OCI-LY1 (cell line): ENCODE measurements at regions not wholly inside any gene's neighbourhood (a gene's known extent, or its start where the extent isn't known, plus 50 kb on each side); places are given as distances from the start of the nearest gene placed in this dataset.

Experiments
- H2AFZ ChIP-seq: fragments of 200-600 bp; sonication (generic), shearing (Covaris generic); 2 replicates; pipeline ENCODE4 v1.6.0; 2014; ENCODE audit warnings: antibody characterized with exemption, mild to moderate bottlenecking, low read length
- H3F3A ChIP-seq: fragments of 200-600 bp; sonication (generic), shearing (Covaris generic); 2 replicates; pipeline ENCODE4 v1.6.0; 2014; ENCODE audit warnings: mild to moderate bottlenecking, antibody characterized with exemption, low read length, moderate library complexity; ENCODE audit not compliant: insufficient read depth
- H3K27ac ChIP-seq: fragments of 200-600 bp; sonication (generic); 2 replicates; pipeline ENCODE4 v1.5.1; 2014; ENCODE audit warnings: low read length, mixed run types, mild to moderate bottlenecking, low read depth; ENCODE audit not compliant: poor library complexity, severe bottlenecking
- H3K27me3 ChIP-seq: fragments of 200-600 bp; sonication (generic); 2 replicates; pipeline ENCODE4 v1.6.0; 2014; ENCODE audit warnings: antibody characterized with exemption, mild to moderate bottlenecking, low read length, moderate library complexity; ENCODE audit not compliant: insufficient read depth
- H3K36me3 ChIP-seq: fragments of 200-600 bp; sonication (generic); 2 replicates; pipeline ENCODE4 v1.6.1; 2014; ENCODE audit warnings: mild to moderate bottlenecking, antibody characterized with exemption, low read length, moderate library complexity, mixed read lengths; ENCODE audit not compliant: insufficient read depth
- H3K4me1 ChIP-seq: fragments of 200-600 bp; sonication (generic); 2 replicates; pipeline ENCODE4 v1.5.1; 2014; ENCODE audit warnings: mild to moderate bottlenecking, low read length, moderate library complexity; ENCODE audit not compliant: insufficient read depth, severe bottlenecking
- H3K4me2 ChIP-seq: fragments of 200-600 bp; sonication (generic), shearing (Covaris generic); 2 replicates; pipeline ENCODE4 v1.6.1; 2014; ENCODE audit warnings: low read length
- H3K4me3 ChIP-seq: fragments of 200-600 bp; sonication (generic); 2 replicates; pipeline ENCODE4 v1.5.1; 2014; ENCODE audit warnings: low read length, low read depth, mild to moderate bottlenecking, mixed read lengths; ENCODE audit not compliant: poor library complexity, severe bottlenecking
- H3K79me2 ChIP-seq: fragments of 200-600 bp; shearing (Covaris generic); 2 replicates; pipeline ENCODE4 v1.6.1; 2016; ENCODE audit warnings: mixed run types, low read length, mixed read lengths; ENCODE audit not compliant: insufficient read depth
- H3K9ac ChIP-seq: fragments of 200-600 bp; sonication (generic), shearing (Covaris generic); 2 replicates; pipeline ENCODE4 v1.6.1; 2014; ENCODE audit warnings: mild to moderate bottlenecking, low read length, mixed read lengths
- H3K9me2 ChIP-seq: fragments of 200-600 bp; sonication (generic), shearing (Covaris generic); 2 replicates; pipeline ENCODE4 v1.6.1; 2014; ENCODE audit warnings: low read depth, mild to moderate bottlenecking, low read length, mixed read lengths
- H3K9me3 ChIP-seq: fragments of 200-600 bp; shearing (Covaris generic); 2 replicates; pipeline ENCODE4 v1.6.1; 2014; ENCODE audit warnings: low read length, mixed read lengths
- H4K20me1 ChIP-seq: fragments of 200-600 bp; sonication (generic), shearing (Covaris generic); 2 replicates; pipeline ENCODE4 v1.6.0; 2016; ENCODE audit warnings: mild to moderate bottlenecking, low read length; ENCODE audit not compliant: insufficient read depth
- CTCF ChIP-seq: fragments of 200-600 bp; sonication (generic), shearing (Covaris generic); IDR thresholded peaks from 2 replicates; pipeline ENCODE4 v1.5.1; 2017; ENCODE audit warnings: mild to moderate bottlenecking, antibody characterized with exemption, low read length, moderate library complexity, mixed read lengths
- EZH2 ChIP-seq: fragments of 200-600 bp; sonication (generic), shearing (Covaris generic); IDR thresholded peaks from 2 replicates; pipeline ENCODE4 v1.8.0; 2017; ENCODE audit warnings: borderline replicate concordance, mixed run types, mild to moderate bottlenecking, antibody characterized with exemption, low read length, moderate library complexity, mixed read lengths

GRCh38 chr5:126070481-126070880 is 352.7 kb upstream of the GRAMD2B start:
- H3K36me3 ChIP-seq = no peaks in the 10 kb centered on the region
- H3K4me1 ChIP-seq = no peaks in the 10 kb centered on the region
- H3K4me3 ChIP-seq = no peak overlapping the region
- no peaks in the 10 kb centered on the region for H3K27me3 ChIP-seq
- no peak overlapping the region for H3K27ac ChIP-seq
- no peak overlapping the region for H3K4me2 ChIP-seq
- H2AFZ ChIP-seq = no peak overlapping the region
- H4K20me1 ChIP-seq = no peaks in the 10 kb centered on the region
- TF ChIP-seq EZH2 (no peak), CTCF (no peak)
- no peak overlapping the region for H3K9ac ChIP-seq
- H3K9me2 ChIP-seq = no peaks in the 10 kb centered on the region
- no peaks in the 10 kb centered on the region for H3K9me3 ChIP-seq
- H3K79me2 ChIP-seq = no peaks in the 10 kb centered on the region
- no peaks in the 10 kb centered on the region for H3F3A ChIP-seq

GRCh38 chr5:126074538-126074937 is 348.7 kb upstream of the GRAMD2B start:
- H3K4me2 ChIP-seq = no peak overlapping the region
- no peaks in the 10 kb centered on the region for H3K9me3 ChIP-seq
- no peaks in the 10 kb centered on the region for H3K27me3 ChIP-seq
- TF ChIP-seq EZH2 (no peak), CTCF (no peak)
- no peaks in the 10 kb centered on the region for H3K9me2 ChIP-seq
- H4K20me1 ChIP-seq = no peaks in the 10 kb centered on the region
- H3K36me3 ChIP-seq = no peaks in the 10 kb centered on the region
- H2AFZ ChIP-seq = no peak overlapping the region
- no peak overlapping the region for H3K4me3 ChIP-seq
- no peak overlapping the region for H3K27ac ChIP-seq
- no peaks in the 10 kb centered on the region for H3K4me1 ChIP-seq
- H3K79me2 ChIP-seq = no peaks in the 10 kb centered on the region
- no peak overlapping the region for H3K9ac ChIP-seq
- H3F3A ChIP-seq = no peaks in the 10 kb centered on the region

GRCh38 chr5:126079266-126079665 is 343.9 kb upstream of the GRAMD2B start:
- Histone ChIP-seq H3K27me3 (no peaks in the 10 kb centered on the region), H3K9me3 (no peaks in the 10 kb centered on the region), H3K9ac (no peak overlapping the region), H3K27ac (no peak overlapping the region), H3K4me2 (no peak overlapping the region), H3K4me3 (no peak overlapping the region), H3K79me2 (no peaks in the 10 kb centered on the region), H3F3A (no peaks in the 10 kb centered on the region), H4K20me1 (no peaks in the 10 kb centered on the region), H2AFZ (no peak overlapping the region), H3K4me1 (no peaks in the 10 kb centered on the region), H3K9me2 (no peaks in the 10 kb centered on the region), H3K36me3 (no peaks in the 10 kb centered on the region)
- no peak for TF ChIP-seq EZH2
- no peak for TF ChIP-seq CTCF
